GM12873 (cell line): ENCODE measurements at regions not wholly inside any gene's neighbourhood (a gene's known extent, or its start where the extent isn't known, plus 50 kb on each side); places are given as distances from the start of the nearest gene placed in this dataset.

Experiments
- TF ChIP-seq, protein P1 (sequence below): IDR thresholded peaks from 2 replicates; pipeline ENCODE4 v1.5.1; 2012; ENCODE audit warnings: low read depth, mild to moderate bottlenecking, moderate library complexity, low read length, control low read depth; ENCODE audit not compliant: insufficient read depth; ENCODE audit errors: missing control alignments

- TF ChIP-seq, protein P1, sequence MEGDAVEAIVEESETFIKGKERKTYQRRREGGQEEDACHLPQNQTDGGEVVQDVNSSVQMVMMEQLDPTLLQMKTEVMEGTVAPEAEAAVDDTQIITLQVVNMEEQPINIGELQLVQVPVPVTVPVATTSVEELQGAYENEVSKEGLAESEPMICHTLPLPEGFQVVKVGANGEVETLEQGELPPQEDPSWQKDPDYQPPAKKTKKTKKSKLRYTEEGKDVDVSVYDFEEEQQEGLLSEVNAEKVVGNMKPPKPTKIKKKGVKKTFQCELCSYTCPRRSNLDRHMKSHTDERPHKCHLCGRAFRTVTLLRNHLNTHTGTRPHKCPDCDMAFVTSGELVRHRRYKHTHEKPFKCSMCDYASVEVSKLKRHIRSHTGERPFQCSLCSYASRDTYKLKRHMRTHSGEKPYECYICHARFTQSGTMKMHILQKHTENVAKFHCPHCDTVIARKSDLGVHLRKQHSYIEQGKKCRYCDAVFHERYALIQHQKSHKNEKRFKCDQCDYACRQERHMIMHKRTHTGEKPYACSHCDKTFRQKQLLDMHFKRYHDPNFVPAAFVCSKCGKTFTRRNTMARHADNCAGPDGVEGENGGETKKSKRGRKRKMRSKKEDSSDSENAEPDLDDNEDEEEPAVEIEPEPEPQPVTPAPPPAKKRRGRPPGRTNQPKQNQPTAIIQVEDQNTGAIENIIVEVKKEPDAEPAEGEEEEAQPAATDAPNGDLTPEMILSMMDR, result no peak
These were observed 550.6 kb upstream of the ACVR2A start for GRCh38 chr2:147293991-147294824.

GRCh38 chr2:147288131-147288530, 556.7 kb upstream of the ACVR2A start:
- TF ChIP-seq, protein P1, result no peak

DNA sequence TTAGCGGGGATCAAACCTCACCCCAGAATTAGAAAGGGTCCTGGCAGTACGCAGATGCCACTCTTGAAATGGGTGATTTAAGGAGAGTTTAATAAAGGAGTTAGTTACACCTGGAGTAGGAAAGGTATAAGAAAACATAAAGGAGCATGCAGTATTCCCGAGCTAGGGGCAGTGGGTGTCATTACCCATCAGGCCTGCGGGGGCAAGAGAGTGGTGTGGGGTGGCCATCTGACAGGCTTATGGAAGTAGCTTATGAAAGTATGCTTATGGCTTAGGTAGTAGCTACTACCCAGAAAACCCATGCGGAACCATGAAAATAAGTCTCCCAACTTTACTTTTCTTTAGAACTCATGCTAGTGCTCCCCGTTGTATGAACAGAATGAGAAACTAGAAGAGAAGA, 568.9 kb upstream of the ACVR2A start:
- TF ChIP-seq, protein P1, result peak; percentile 31

- TF ChIP-seq, protein P1, result no peak
These were observed 571.2 kb upstream of the ACVR2A start for GRCh38 chr2:147273628-147274027.

- TF ChIP-seq, protein P1, result no peak
These were observed 571.7 kb upstream of the ACVR2A start for GRCh38 chr2:147273106-147273505.

DNA sequence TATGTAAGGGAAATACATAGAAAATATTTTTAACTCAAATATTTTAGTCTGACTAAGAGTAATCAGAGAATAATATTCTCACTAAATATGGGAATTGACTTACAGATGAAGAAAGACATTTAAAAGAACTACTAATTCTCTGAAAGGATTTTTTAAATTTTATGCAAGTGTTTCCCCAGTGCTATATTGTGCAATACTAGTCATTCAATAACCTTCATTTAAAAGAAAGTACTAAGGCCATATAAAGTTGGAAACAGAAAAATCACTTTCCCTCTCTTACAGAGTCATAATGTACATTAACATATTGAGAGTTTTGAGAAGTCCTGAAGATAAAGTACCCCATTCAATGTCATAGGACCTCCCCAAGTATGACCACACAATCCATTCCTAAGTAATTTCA, 584.6 kb upstream of the ACVR2A start:
- TF ChIP-seq, protein P1, result no peak

- TF ChIP-seq, protein P1, result no peak
These were observed 589.0 kb upstream of the ACVR2A start for GRCh38 chr2:147255812-147256211.
